ENCODE measurements at regions not wholly inside any gene's neighbourhood (a gene's known extent, or its start where the extent isn't known, plus 50 kb on each side); places are given as distances from the start of the nearest gene placed in this dataset.

DNA sequence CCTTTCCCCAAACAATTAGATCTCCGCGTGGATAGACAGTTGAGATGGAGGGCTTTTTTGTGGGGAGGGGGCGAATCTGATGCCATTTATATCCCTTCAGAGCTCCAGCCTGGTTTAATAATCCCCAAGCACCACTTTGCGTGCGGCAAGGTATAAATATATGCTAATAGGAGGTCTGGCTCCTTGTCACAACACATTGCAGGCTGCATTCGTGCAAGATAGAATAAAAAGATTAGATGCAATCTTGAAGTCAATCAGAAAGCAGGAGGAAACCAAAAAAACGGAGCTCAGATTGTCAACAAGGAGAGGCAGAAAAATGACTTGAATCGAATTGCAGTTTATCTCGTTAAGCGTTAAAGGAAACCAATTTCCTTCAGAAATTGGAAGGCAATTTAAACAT, 248.7 kb downstream of the SPTSSA start:
- Histone ChIP-seq H3K4me1 (peaks cover 0 to 10% (median 4%) of the 10 kb centered on the region in 4 donors), H3K36me3 (no peaks in the 10 kb centered on the region), H3K4me3 (no peak overlapping the region), H3K27me3 (no peaks in the 10 kb centered on the region), H3K27ac (no peak overlapping the region), H3K9me3 (no peaks in the 10 kb centered on the region)
- WGBS, 2 donors = 86 to 90% methylated on average over 10 of the region's 10 CpGs
- TF ChIP-seq CTCF (IDR thresholded peaks at IDR 0.05) (no peak), POLR2AphosphoS5 (IDR thresholded peaks at IDR 0.05) (no peak), EP300 (IDR thresholded peaks at IDR 0.05) (no peak), POLR2A (IDR thresholded peaks at IDR 0.05) (no peak)
- intact Hi-C loops (cut with DNase I) = no loop called here
- DNase-seq = no peak

DNA sequence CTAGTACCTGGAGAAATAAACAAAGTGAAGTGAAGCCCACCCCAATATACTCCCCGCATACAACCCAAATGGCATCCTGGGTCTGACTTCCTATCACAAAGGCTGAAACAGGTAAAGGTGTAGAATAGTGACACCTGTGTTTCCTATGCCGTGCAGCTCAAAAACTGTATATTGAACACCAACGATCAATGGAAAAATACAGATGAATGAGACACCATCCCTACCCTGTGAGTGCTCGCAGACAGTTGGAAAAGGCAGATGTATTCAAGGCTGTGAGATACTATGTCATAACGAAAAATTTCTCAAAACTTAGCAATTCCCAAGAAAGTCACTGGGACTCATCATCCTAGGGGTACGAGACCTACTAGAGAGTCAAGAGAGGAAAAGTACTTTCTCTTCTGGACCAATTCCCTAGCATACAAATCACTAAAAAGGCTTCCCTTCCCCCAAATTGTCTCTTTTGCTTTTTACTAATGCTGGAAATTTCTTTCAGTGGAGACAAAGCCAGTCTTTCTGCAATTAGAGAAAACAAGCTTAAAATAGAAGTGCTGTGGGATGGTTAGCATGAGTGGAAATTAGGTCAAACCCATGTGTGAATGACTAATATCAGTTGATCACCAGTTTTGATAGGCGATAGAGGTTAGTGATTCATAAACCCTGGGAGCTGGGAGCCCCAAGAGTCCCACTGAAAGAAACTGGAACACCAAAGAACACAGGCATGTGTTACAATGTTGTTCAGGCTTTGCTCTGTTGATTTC, 249.7 kb downstream of the SPTSSA start:
- H3K27ac ChIP-seq = no peak overlapping the region
- no peaks in the 10 kb centered on the region for H3K36me3 ChIP-seq
- peaks cover 0 to under 1% (median 0%) of the 10 kb centered on the region in 4 donors for H3K4me1 ChIP-seq
- H3K4me3 ChIP-seq = no peak overlapping the region
- no peaks in the 10 kb centered on the region for H3K9me3 ChIP-seq
- no peak for TF ChIP-seq CTCF (IDR thresholded peaks at IDR 0.05)
- no peak for TF ChIP-seq POLR2A (IDR thresholded peaks at IDR 0.05)
- TF ChIP-seq EP300 (IDR thresholded peaks at IDR 0.05) = no peak
- no peak for TF ChIP-seq POLR2AphosphoS5 (IDR thresholded peaks at IDR 0.05)
- WGBS, 2 donors = 86 to 89% methylated on average over 7 of the region's 7 CpGs
- intact Hi-C loops (cut with DNase I) = no loop called here
- no peak for DNase-seq
- no peaks in the 10 kb centered on the region for H3K27me3 ChIP-seq

- no peak overlapping the region for H3K27ac ChIP-seq
- H3K9me3 ChIP-seq = no peaks in the 10 kb centered on the region
- WGBS, 2 donors = 61 to 67% methylated on average over 3 of the region's 3 CpGs
- TF ChIP-seq POLR2A (IDR thresholded peaks at IDR 0.05) (no peak), POLR2AphosphoS5 (IDR thresholded peaks at IDR 0.05) (no peak), CTCF (IDR thresholded peaks at IDR 0.05) (no peak), EP300 (IDR thresholded peaks at IDR 0.05) (no peak)
- DNase-seq = no peak
- no peaks in the 10 kb centered on the region for H3K4me1 ChIP-seq
- H3K36me3 ChIP-seq = no peaks in the 10 kb centered on the region
- no peaks in the 10 kb centered on the region for H3K27me3 ChIP-seq
- no peak overlapping the region for H3K4me3 ChIP-seq
- intact Hi-C loops (cut with DNase I) = no loop called here
Observed at GRCh38 chr14:34211732-34212131, 250.3 kb downstream of the SPTSSA start.

GRCh38 chr14:34208532-34208931, 253.5 kb downstream of the SPTSSA start:
- no peaks in the 10 kb centered on the region for H3K27me3 ChIP-seq
- H3K36me3 ChIP-seq = no peaks in the 10 kb centered on the region
- intact Hi-C loops (cut with DNase I) = no loop called here
- no peak for TF ChIP-seq EP300 (IDR thresholded peaks at IDR 0.05)
- no peak for TF ChIP-seq POLR2A (IDR thresholded peaks at IDR 0.05)
- no peak for TF ChIP-seq POLR2AphosphoS5 (IDR thresholded peaks at IDR 0.05)
- no peak for TF ChIP-seq CTCF (IDR thresholded peaks at IDR 0.05)
- WGBS, 2 donors = 70 to 71% methylated on average over 3 of the region's 3 CpGs
- H3K9me3 ChIP-seq = no peaks in the 10 kb centered on the region
- H3K4me3 ChIP-seq = no peak overlapping the region
- H3K27ac ChIP-seq = no peak overlapping the region
- DNase-seq = no peak
- H3K4me1 ChIP-seq = no peaks in the 10 kb centered on the region

DNA sequence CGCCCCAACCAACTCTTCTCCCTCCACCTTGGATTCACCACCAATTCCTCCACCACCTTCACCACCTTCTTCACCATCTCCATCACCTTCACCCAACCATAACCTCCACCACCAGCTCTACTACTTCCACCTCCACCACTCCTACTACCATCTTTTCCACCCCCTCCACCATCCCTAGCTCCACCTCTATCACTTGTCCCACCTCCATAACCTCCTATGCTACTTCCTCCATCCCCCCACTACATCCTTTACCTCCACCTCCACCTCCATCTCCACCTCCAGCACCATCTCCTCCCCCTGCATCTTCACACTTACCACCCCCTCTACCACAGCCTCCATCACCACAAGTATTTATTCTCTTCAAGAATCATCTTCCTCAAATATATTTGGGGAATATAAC, 254.9 kb upstream of the EGLN3 start:
- WGBS, 2 donors = 100% methylated on average over 1 of the region's 1 CpG
- H3K27ac ChIP-seq = no peak overlapping the region
- intact Hi-C loops (cut with DNase I) = no loop called here
- no peaks in the 10 kb centered on the region for H3K4me1 ChIP-seq
- no peak for DNase-seq
- H3K27me3 ChIP-seq = no peaks in the 10 kb centered on the region
- H3K4me3 ChIP-seq = no peak overlapping the region
- H3K9me3 ChIP-seq = no peaks in the 10 kb centered on the region
- no peaks in the 10 kb centered on the region for H3K36me3 ChIP-seq
- TF ChIP-seq EP300 (IDR thresholded peaks at IDR 0.05) = no peak
- no peak for TF ChIP-seq POLR2AphosphoS5 (IDR thresholded peaks at IDR 0.05)
- no peak for TF ChIP-seq CTCF (IDR thresholded peaks at IDR 0.05)
- TF ChIP-seq POLR2A (IDR thresholded peaks at IDR 0.05) = no peak
